Heart right ventricle (tissue), 16 donors: ENCODE measurements at regions not wholly inside any gene's neighbourhood (a gene's known extent, or its start where the extent isn't known, plus 50 kb on each side); places are given as distances from the start of the nearest gene placed in this dataset.

ENCODE experiments used
- ATAC-seq, 8 donors: fragments of 200-7000 bp; cut with Tn5 transposase; one replicate each; pipeline ENCODE4 v1.9.1; 2020; ENCODE audit warnings: mild to moderate bottlenecking in 8 of 8, moderate library complexity in 8 of 8, moderate number of reproducible peaks in 1 of 8
- DNase-seq, 2 donors: peaks; one replicate each; pipeline ENCODE4 v3.0.0-alpha.2; 2020
- H3K27ac ChIP-seq, 10 donors: fragments of 200-600 bp; sonication (generic) in 2 of 10; one replicate each; pipeline versions ENCODE4 v1.5.0 to v1.8.0; 2020 to 2022; ENCODE audit warnings: mild to moderate bottlenecking in 3 of 10
- H3K27me3 ChIP-seq, 7 donors: fragments of 200-600 bp; one replicate each; pipeline ENCODE4 v1.8.0; 2021 to 2022; ENCODE audit warnings: mild to moderate bottlenecking in 2 of 7
- H3K36me3 ChIP-seq, 9 donors: fragments of 200-600 bp; sonication (generic) in 1 of 9; one replicate each; pipeline versions ENCODE4 v1.5.0 to v1.8.0; 2020 to 2022; ENCODE audit warnings: mild to moderate bottlenecking in 2 of 9
- H3K4me1 ChIP-seq, 9 donors: fragments of 200-600 bp; sonication (generic) in 1 of 9; one replicate each; pipeline versions ENCODE4 v1.5.0 to v1.8.0; 2020 to 2022; ENCODE audit warnings: mild to moderate bottlenecking in 4 of 9
- H3K4me3 ChIP-seq, 10 donors: fragments of 200-600 bp; sonication (generic) in 2 of 10; one replicate each; pipeline versions ENCODE4 v1.5.0 to v1.8.0; 2020 to 2022; ENCODE audit warnings: mild to moderate bottlenecking in 7 of 10, moderate library complexity in 2 of 10
- H3K9me3 ChIP-seq, 11 donors: fragments of 200-600 bp in 10 of 11; sonication (generic) in 2 of 11; one replicate each; pipeline versions ENCODE4 v1.5.0 to v1.8.0; 2013 to 2022; ENCODE audit warnings: mild to moderate bottlenecking in 2 of 11, control low read depth in 1 of 11, moderate library complexity in 1 of 11
- CTCF ChIP-seq, 9 donors: fragments of 200-600 bp; sonication (generic) in 2 of 9; IDR thresholded peaks; one replicate each; pipeline versions ENCODE4 v1.5.0 to v1.8.0; 2021 to 2022; ENCODE audit warnings: antibody characterized with exemption in 9 of 9, mild to moderate bottlenecking in 5 of 9, moderate library complexity in 1 of 9
- WGBS, 2 donors: extraction: QIAGEN DNeasy Blood & Tissue Kit; methylation state at CpG; one replicate each; pipeline ENCODE4 v1.1.7; 2013; ENCODE audit warnings: inconsistent platforms in 1 of 2; 5-methylcytosine and 5-hydroxymethylcytosine counted together
- intact Hi-C, 10 donors: fragments of 100-400 bp; cut with DNase I; formaldehyde crosslinking; loops; one replicate each; pipeline versions ENCODE4 v1.11.1 to v1.14.2; 2022
- donor health status: Arrhythmogenic right ventricular cardiomyopathy.
- donor health status: ischemic (EF 13 %, LVEDD 7.1; RV severe dilation, severe dysfunction).
- donor health status: healthy with polysubstance abuse.
- donor health status: DM: no; HTN: yes; CAD: no.
- donor health status: DM: no; HTN: no; CAD: no.
- donor health status: ischemic (EF 25% LVEDD 6.9; RV normal size, moderate dysfunction).
- donor health status: ischemic (EF 25% LVEDD 5.7; RV mildly dilated, moderate dysfunction).
- donor health status: healthy.
- donor health status: DM: yes; HTN: yes; CAD: no.
- donor health status: Ischemic cardiomyopathy.
- donor health status: ischemic (EF 35%, LVEDD 5.7; RV mildly dilated, moderate dysfunction).
- donor health status: nonischemic (EF 11% LVEDD 7.7; RV severe dilation, severe dysfunction).
- donor health status: DM: yes; HTN: yes; CAD: no.
- donor health status: PGD.
- donor health status: ischemic (EF 29% LVEDD 5.4; RV normal size, mild dysfunction).
- donor health status: nonischemic (EF 23%, LVEDD 6.1; RV moderate dilation, normal function).

GRCh38 chr1:38766125-38766524 is 93.4 kb downstream of the RRAGC start:
- TF ChIP-seq CTCF (IDR thresholded peaks at IDR 0.05): no peak
- Histone ChIP-seq H3K27ac (no peak overlapping the region), H3K27me3 (peaks cover 0 to 35% (median 23%) of the 10 kb centered on the region in 7 donors), H3K4me3 (no peak overlapping the region), H3K36me3 (no peaks in the 10 kb centered on the region), H3K9me3 (peaks cover 0 to 4% (median 0%) of the 10 kb centered on the region in 11 donors), H3K4me1 (no peaks in the 10 kb centered on the region)
- 81 to 82% methylated on average over 7 of the region's 7 CpGs for WGBS, 2 donors
- intact Hi-C loops: no loop called here
- ATAC-seq (no peak), DNase-seq (no peak)

- 80 to 81% methylated on average over 6 of the region's 6 CpGs for WGBS, 2 donors
- Histone ChIP-seq H3K9me3 (no peaks in the 10 kb centered on the region), H3K27me3 (peaks cover 0 to 44% (median 23%) of the 10 kb centered on the region in 7 donors), H3K27ac (no peak overlapping the region), H3K36me3 (no peaks in the 10 kb centered on the region), H3K4me1 (no peaks in the 10 kb centered on the region), H3K4me3 (no peak overlapping the region)
- ATAC-seq: no peak
- DNase-seq: no peak
- intact Hi-C loops: no loop called here
- no peak for TF ChIP-seq CTCF (IDR thresholded peaks at IDR 0.05)
Measured at GRCh38 chr1:38763121-38763520, 96.5 kb downstream of the RRAGC start.

- Histone ChIP-seq H3K36me3 (no peaks in the 10 kb centered on the region), H3K9me3 (no peaks in the 10 kb centered on the region), H3K4me3 (no peak overlapping the region), H3K27me3 (peaks cover 0 to 33% (median 12%) of the 10 kb centered on the region in 7 donors), H3K27ac (no peak overlapping the region), H3K4me1 (no peaks in the 10 kb centered on the region)
- ATAC-seq: no peak
- no peak for DNase-seq
- TF ChIP-seq CTCF (IDR thresholded peaks at IDR 0.05): no peak
- WGBS, 2 donors: 65 to 75% methylated on average over 2 of the region's 2 CpGs
- intact Hi-C loops: no loop called here
Measured at GRCh38 chr1:38760562-38760961, 99.0 kb downstream of the RRAGC start.

GRCh38 chr1:38758820-38759219 is 100.8 kb downstream of the RRAGC start:
- intact Hi-C loops: no loop called here
- no peak for TF ChIP-seq CTCF (IDR thresholded peaks at IDR 0.05)
- Histone ChIP-seq H3K27me3 (peaks cover 0 to 38% (median 17%) of the 10 kb centered on the region in 7 donors), H3K4me3 (no peak overlapping the region), H3K9me3 (no peaks in the 10 kb centered on the region), H3K36me3 (no peaks in the 10 kb centered on the region), H3K27ac (no peak overlapping the region), H3K4me1 (no peaks in the 10 kb centered on the region)
- no peak for ATAC-seq
- no peak for DNase-seq
- WGBS, 2 donors: 27 to 43% methylated on average over 5 of the region's 5 CpGs
